ENCODE measurements at regions not wholly inside any gene's neighbourhood (a gene's known extent, or its start where the extent isn't known, plus 50 kb on each side); places are given as distances from the start of the nearest gene placed in this dataset.

- H3K27me3 ChIP-seq (replicated peaks in 1 of 2; ENCODE audit: control insufficient read depth in 2 of 2, insufficient read depth in 2 of 2, low read length in 1 of 2) = no peaks in the 10 kb centered on the region
- no peaks in the 10 kb centered on the region for H3K9me3 ChIP-seq (replicated peaks; ENCODE audit: control insufficient read depth, insufficient read depth, low read length)
- no peak for ATAC-seq
- TF ChIP-seq BACH1 (IDR thresholded peaks at IDR 0.05; ENCODE audit: borderline replicate concordance) (no peak), POLR2AphosphoS5 (IDR thresholded peaks at IDR 0.05; ENCODE audit: low read length) (no peak), BCL3 (IDR thresholded peaks at IDR 0.05; ENCODE audit: borderline replicate concordance, insufficient read depth, low read depth, low read length, poor library complexity, severe bottlenecking) (no peak), POLR2A (IDR thresholded peaks at IDR 0.05; ENCODE audit: low read depth, low read length) (no peak), POLR2AphosphoS2 (IDR thresholded peaks at IDR 0.05; ENCODE audit: low read depth, low read length) (no peak)
- ChIA-PET CTCF (no interaction called here), POLR2A (no interaction called here), SMC1A (ENCODE audit: uncharacterized antibody, unreplicated experiment) (no interaction called here), RAD21 (ENCODE audit: unreplicated experiment) (no interaction called here)
- BruUV-seq (replicated peaks) = no TSS peak
- no peaks in the 10 kb centered on the region for H4K20me1 ChIP-seq (ENCODE audit: control insufficient read depth, insufficient read depth)
- no peaks in the 10 kb centered on the region for H3K4me1 ChIP-seq (ENCODE audit: control insufficient read depth, insufficient read depth, low read length)
- WGBS (ENCODE audit: insufficient coverage, insufficient replicate concordance, low lambda C conversion rate, missing lambda C conversion rate) = 30% methylated on average over 2 of the region's 2 CpGs
- H3K4me3 ChIP-seq = no peak overlapping the region
- H3K4me2 ChIP-seq (ENCODE audit: control insufficient read depth, insufficient read depth) = no peak overlapping the region
- in situ Hi-C loops (cut with MboI) = no loop called here
- H3K27ac ChIP-seq (ENCODE audit: control insufficient read depth, insufficient read depth) = no peak overlapping the region
- FAIRE-seq = no peak
- H3K79me2 ChIP-seq (ENCODE audit: control insufficient read depth, insufficient read depth, low read length) = no peaks in the 10 kb centered on the region
- no peaks in the 10 kb centered on the region for H3K36me3 ChIP-seq (ENCODE audit: control insufficient read depth in 2 of 2, insufficient read depth in 2 of 2, low read length in 1 of 2)
- intact Hi-C loops (cut with micrococcal nuclease; ENCODE audit: unreplicated experiment) = no loop called here
- no peak for DNase-seq (ENCODE audit: low read depth, low spot score)
- no peak overlapping the region for H3K9ac ChIP-seq (ENCODE audit: control insufficient read depth, insufficient read depth, low read length)
- no peak overlapping the region for H2AFZ ChIP-seq (ENCODE audit: control insufficient read depth, low read depth, low read length)
Observed at GRCh38 chr6:49205526-49205925, 257.5 kb downstream of the MMUT start.

- H2AFZ ChIP-seq (ENCODE audit: control insufficient read depth, low read depth, low read length) = no peak overlapping the region
- H3K4me3 ChIP-seq = no peak overlapping the region
- in situ Hi-C loops (cut with MboI) (no loop called here), intact Hi-C loops (cut with micrococcal nuclease; ENCODE audit: unreplicated experiment) (no loop called here)
- DNase-seq (ENCODE audit: low read depth, low spot score) (no peak), ATAC-seq (peak; percentile 34; the same call in 2 of the 3 replicates), FAIRE-seq (no peak)
- H3K9ac ChIP-seq (ENCODE audit: control insufficient read depth, insufficient read depth, low read length) = no peak overlapping the region
- ChIA-PET CTCF (no interaction called here), POLR2A (no interaction called here), RAD21 (ENCODE audit: unreplicated experiment) (no interaction called here), SMC1A (ENCODE audit: uncharacterized antibody, unreplicated experiment) (no interaction called here)
- no peaks in the 10 kb centered on the region for H3K27me3 ChIP-seq (replicated peaks in 1 of 2; ENCODE audit: control insufficient read depth in 2 of 2, insufficient read depth in 2 of 2, low read length in 1 of 2)
- H3K4me2 ChIP-seq (ENCODE audit: control insufficient read depth, insufficient read depth) = no peak overlapping the region
- WGBS (ENCODE audit: insufficient coverage, insufficient replicate concordance, low lambda C conversion rate, missing lambda C conversion rate) = 0% methylated on average over 3 of the region's 3 CpGs
- no peak for TF ChIP-seq ZNF207 (IDR thresholded peaks at IDR 0.05; ENCODE audit: borderline replicate concordance)
- no peak for TF ChIP-seq TBL1XR1 (IDR thresholded peaks at IDR 0.05; ENCODE audit: low read depth, low read length)
- no peak for TF ChIP-seq MEF2B (IDR thresholded peaks at IDR 0.05; ENCODE audit: partially characterized antibody, poor library complexity, severe bottlenecking)
- TF ChIP-seq E2F4 (IDR thresholded peaks at IDR 0.05; ENCODE audit: low read depth, low read length) = no peak
- no peak for TF ChIP-seq SRF (IDR thresholded peaks at IDR 0.05; ENCODE audit: low read depth in 2 of 2, low read length in 2 of 2)
- no peak overlapping the region for H3K27ac ChIP-seq (ENCODE audit: control insufficient read depth, insufficient read depth)
- no peaks in the 10 kb centered on the region for H3K9me3 ChIP-seq (replicated peaks; ENCODE audit: control insufficient read depth, insufficient read depth, low read length)
- no peaks in the 10 kb centered on the region for H3K79me2 ChIP-seq (ENCODE audit: control insufficient read depth, insufficient read depth, low read length)
- H4K20me1 ChIP-seq (ENCODE audit: control insufficient read depth, insufficient read depth) = no peaks in the 10 kb centered on the region
- no peaks in the 10 kb centered on the region for H3K4me1 ChIP-seq (ENCODE audit: control insufficient read depth, insufficient read depth, low read length)
- no peaks in the 10 kb centered on the region for H3K36me3 ChIP-seq (ENCODE audit: control insufficient read depth in 2 of 2, insufficient read depth in 2 of 2, low read length in 1 of 2)
- BruUV-seq (replicated peaks) = no TSS peak
Observed at GRCh38 chr6:49202924-49203536, 260.0 kb downstream of the MMUT start.

Data from GM12878 (cell line).